Suprapubic skin (tissue), 4 donors: ENCODE measurements at regions not wholly inside any gene's neighbourhood (a gene's known extent, or its start where the extent isn't known, plus 50 kb on each side); places are given as distances from the start of the nearest gene placed in this dataset.

ENCODE experiments used
- DNase-seq, 2 donors: peaks; one replicate each; pipeline ENCODE4 v3.0.0-alpha.2; 2019; ENCODE audit warnings: low spot score in 2 of 2
- H3K27ac ChIP-seq: fragments of 200-600 bp; sonication (generic); one replicate; pipeline ENCODE4 v1.5.1; 2019
- H3K27me3 ChIP-seq: fragments of 200-600 bp; sonication (generic); one replicate; pipeline ENCODE4 v1.5.1; 2019
- H3K36me3 ChIP-seq: fragments of 200-600 bp; sonication (generic); one replicate; pipeline ENCODE4 v1.5.1; 2019
- H3K4me1 ChIP-seq: fragments of 200-600 bp; sonication (generic); one replicate; pipeline ENCODE4 v1.5.1; 2019
- H3K4me3 ChIP-seq: fragments of 200-600 bp; sonication (generic); one replicate; pipeline ENCODE4 v1.5.1; 2019; ENCODE audit warnings: mild to moderate bottlenecking
- H3K9me3 ChIP-seq: fragments of 200-600 bp; sonication (generic); one replicate; pipeline ENCODE4 v1.5.1; 2019
- CTCF ChIP-seq, 2 donors: fragments of 200-600 bp in 1 of 2; fragments of 450-650 bp in 1 of 2; sonication (generic) in 1 of 2; IDR thresholded peaks; one replicate each; pipeline ENCODE4 v1.5.1; 2016 to 2019; ENCODE audit warnings: antibody characterized with exemption in 2 of 2, mild to moderate bottlenecking in 1 of 2, moderate library complexity in 1 of 2
- EP300 ChIP-seq: sonication (generic); formaldehyde crosslinking; IDR thresholded peaks from one replicate; pipeline ENCODE4 v1.6.1; 2017; ENCODE audit warnings: antibody characterized with exemption
- POLR2A ChIP-seq, 2 donors: fragments of 450-650 bp; IDR thresholded peaks; one replicate each; pipeline ENCODE4 v1.6.1; 2017; ENCODE audit warnings: antibody characterized with exemption in 2 of 2, mild to moderate bottlenecking in 2 of 2, moderate library complexity in 2 of 2
- POLR2AphosphoS5 ChIP-seq, 3 donors: sonication (generic); formaldehyde crosslinking; IDR thresholded peaks; one replicate each; pipeline ENCODE4 v1.6.1; 2017; ENCODE audit warnings: antibody characterized with exemption in 3 of 3
- WGBS: methylation state at CpG from one replicate; pipeline ENCODE4 v1.1.5; 2018; 5-methylcytosine and 5-hydroxymethylcytosine counted together

- no peak overlapping the region for H3K27ac ChIP-seq
- H3K27me3 ChIP-seq, result no peaks in the 10 kb centered on the region
- 44% methylated on average over 1 of the region's 1 CpG for WGBS
- no peaks in the 10 kb centered on the region for H3K36me3 ChIP-seq
- TF ChIP-seq CTCF (IDR thresholded peaks at IDR 0.05) (no peak), POLR2AphosphoS5 (IDR thresholded peaks at IDR 0.05) (no peak), POLR2A (IDR thresholded peaks at IDR 0.05) (no peak), EP300 (no peak)
- no peaks in the 10 kb centered on the region for H3K4me1 ChIP-seq
- DNase-seq, result no peak
- peaks cover 3% of the 10 kb centered on the region for H3K9me3 ChIP-seq
- H3K4me3 ChIP-seq, result no peak overlapping the region
These were observed 609.2 kb downstream of the SPOCK3 start for GRCh38 chr4:166625018-166625637.

GRCh38 chr4:166628454-166628853, 605.8 kb downstream of the SPOCK3 start:
- H3K36me3 ChIP-seq, result no peaks in the 10 kb centered on the region
- WGBS, result 75% methylated on average over 2 of the region's 2 CpGs
- no peaks in the 10 kb centered on the region for H3K4me1 ChIP-seq
- no peaks in the 10 kb centered on the region for H3K27me3 ChIP-seq
- no peak for DNase-seq
- no peak overlapping the region for H3K4me3 ChIP-seq
- H3K9me3 ChIP-seq, result peaks cover 3% of the 10 kb centered on the region
- TF ChIP-seq EP300, result no peak
- no peak for TF ChIP-seq POLR2AphosphoS5 (IDR thresholded peaks at IDR 0.05)
- TF ChIP-seq CTCF (IDR thresholded peaks at IDR 0.05), result no peak
- TF ChIP-seq POLR2A (IDR thresholded peaks at IDR 0.05), result no peak
- H3K27ac ChIP-seq, result no peak overlapping the region

- WGBS, result 89% methylated on average over 2 of the region's 2 CpGs
- Histone ChIP-seq H3K27ac (no peak overlapping the region), H3K4me1 (no peaks in the 10 kb centered on the region), H3K27me3 (no peaks in the 10 kb centered on the region), H3K4me3 (no peak overlapping the region), H3K9me3 (no peaks in the 10 kb centered on the region), H3K36me3 (no peaks in the 10 kb centered on the region)
- no peak for DNase-seq
- TF ChIP-seq POLR2AphosphoS5 (IDR thresholded peaks at IDR 0.05) (no peak), POLR2A (IDR thresholded peaks at IDR 0.05) (no peak), CTCF (IDR thresholded peaks at IDR 0.05) (no peak), EP300 (no peak)
These were observed 598.9 kb downstream of the SPOCK3 start for GRCh38 chr4:166635367-166635766.

- H3K4me1 ChIP-seq, result no peaks in the 10 kb centered on the region
- H3K4me3 ChIP-seq, result no peak overlapping the region
- TF ChIP-seq EP300 (no peak), CTCF (IDR thresholded peaks at IDR 0.05) (no peak), POLR2AphosphoS5 (IDR thresholded peaks at IDR 0.05) (no peak), POLR2A (IDR thresholded peaks at IDR 0.05) (no peak)
- H3K36me3 ChIP-seq, result no peaks in the 10 kb centered on the region
- DNase-seq, result no peak
- H3K27ac ChIP-seq, result no peak overlapping the region
- 92% methylated on average over 2 of the region's 2 CpGs for WGBS
- H3K27me3 ChIP-seq, result no peaks in the 10 kb centered on the region
- H3K9me3 ChIP-seq, result no peaks in the 10 kb centered on the region
These were observed 596.5 kb downstream of the SPOCK3 start for GRCh38 chr4:166637816-166638215.

- TF ChIP-seq POLR2AphosphoS5 (IDR thresholded peaks at IDR 0.05) (no peak), EP300 (no peak), POLR2A (IDR thresholded peaks at IDR 0.05) (no peak), CTCF (IDR thresholded peaks at IDR 0.05) (no peak)
- no peak for DNase-seq
- no peak overlapping the region for H3K4me3 ChIP-seq
- H3K36me3 ChIP-seq, result no peaks in the 10 kb centered on the region
- H3K27me3 ChIP-seq, result no peaks in the 10 kb centered on the region
- peaks cover 3% of the 10 kb centered on the region for H3K9me3 ChIP-seq
- H3K4me1 ChIP-seq, result no peaks in the 10 kb centered on the region
- H3K27ac ChIP-seq, result no peak overlapping the region
- WGBS, result 40% methylated on average over 1 of the region's 1 CpG
These were observed 579.1 kb downstream of the SPOCK3 start for GRCh38 chr4:166655231-166655630.
